K562 (cell line): ENCODE measurements at regions not wholly inside any gene's neighbourhood (a gene's known extent, or its start where the extent isn't known, plus 50 kb on each side); places are given as distances from the start of the nearest gene placed in this dataset.

Experiments
- DNMT1 ChIP-seq: fragments of 450-650 bp; IDR thresholded peaks from 2 replicates; pipeline ENCODE4 v1.6.1; 2016; ENCODE audit warnings: antibody characterized with exemption, mild to moderate bottlenecking
- EP300 ChIP-seq: IDR thresholded peaks from 2 replicates; pipeline ENCODE4 v1.6.1; 2012; ENCODE audit warnings: low read length, improper control_type of control experiment
- EZH2 ChIP-seq: IDR thresholded peaks from 2 replicates; pipeline ENCODE4 v1.6.1; 2012; ENCODE audit warnings: low read depth, mild to moderate bottlenecking, inconsistent platforms, low read length, borderline replicate concordance
- HDAC6 ChIP-seq: IDR thresholded peaks from 2 replicates; pipeline ENCODE4 v1.6.1; 2012; ENCODE audit warnings: low read depth, mild to moderate bottlenecking, control low read depth, inconsistent platforms, low read length, moderate library complexity
- MCM7 ChIP-seq, 2 experiments: fragments of 450-650 bp; IDR thresholded peaks; 2 replicates each; pipeline ENCODE4 v1.6.1; 2016 to 2018
- MXI1 ChIP-seq: IDR thresholded peaks from 2 replicates; pipeline ENCODE4 v1.6.1; 2011; ENCODE audit warnings: low read depth, mild to moderate bottlenecking, improper control_type of control experiment, low read length
- PBX2 ChIP-seq, 2 experiments: IDR thresholded peaks in 1 of 2; conservative IDR thresholded peaks in 1 of 2; 2 replicates each; pipeline ENCODE4 v1.6.1; 2016; ENCODE audit warnings: low read depth in 2 of 2, mild to moderate bottlenecking in 1 of 2, missing compliant biosample characterization in 1 of 2, missing genetic modification characterization in 1 of 2, moderate library complexity in 1 of 2
- POLR2AphosphoS5 ChIP-seq: IDR thresholded peaks from 2 replicates; pipeline ENCODE4 v1.6.1; 2011; ENCODE audit warnings: mild to moderate bottlenecking, low read depth, low read length, moderate library complexity; ENCODE audit not compliant: control insufficient read depth, insufficient read depth
- SMAD1 ChIP-seq: fragments of 150-350 bp; IDR thresholded peaks from 2 replicates; pipeline ENCODE4 v1.6.1; 2014; ENCODE audit warnings: low read length, low read depth; ENCODE audit not compliant: partially characterized antibody
- ZNF324 ChIP-seq: fragments of 250-450 bp; sonication (Bioruptor Pico); IDR thresholded peaks from 2 replicates; pipeline ENCODE4 v1.4.0; 2020; ENCODE audit warnings: mild to moderate bottlenecking

DNA sequence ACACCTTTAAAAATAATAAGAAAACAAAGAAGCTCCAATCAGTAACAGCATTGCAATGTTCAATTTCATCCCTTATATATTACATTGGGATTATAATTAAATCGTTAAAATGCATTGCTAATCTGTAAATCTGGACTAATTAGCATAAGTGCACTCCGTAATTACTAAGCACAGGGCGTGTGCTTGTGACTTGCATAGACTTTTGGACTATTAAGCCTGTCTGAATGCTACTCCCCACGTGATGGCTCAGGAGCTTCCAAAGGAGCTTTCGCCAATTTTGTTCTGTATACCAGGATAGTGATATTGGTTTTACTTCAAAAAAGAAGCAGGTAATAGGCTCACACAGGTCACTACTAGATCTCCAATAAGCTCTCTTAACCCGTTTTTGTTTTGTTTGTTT lies 497.1 kb downstream of the SMARCA1 start:
- TF ChIP-seq EP300 (no peak), MCM7 (IDR thresholded peaks at IDR 0.05) (no peak), MXI1 (no peak), PBX2 (CRISPR knock-in tag; IDR thresholded peaks at IDR 0.05; ENCODE audit: low read depth) (no peak), PBX2 (tag; conservative IDR thresholded peaks at IDR 0.05; ENCODE audit: low read depth) (no peak), POLR2AphosphoS5 (no peak), EZH2 (no peak), ZNF324 (CRISPR knock-in tag) (no peak), HDAC6 (no peak), SMAD1 (no peak), DNMT1 (no peak)
